Astrocyte of the hippocampus (primary cell): ENCODE measurements at regions not wholly inside any gene's neighbourhood (a gene's known extent, or its start where the extent isn't known, plus 50 kb on each side); places are given as distances from the start of the nearest gene placed in this dataset.

Experiments
- DNase-seq: peaks from one replicate; pipeline ENCODE4 v3.0.0; 2011; ENCODE audit warnings: low read depth, low spot score

GRCh38 chr7:25550149-25550548 is 321.9 kb upstream of the NPVF start:
- no peak for DNase-seq

- no peak for DNase-seq
Measured at GRCh38 chr7:25552998-25553397, 324.7 kb upstream of the NPVF start.

- DNase-seq: no peak
Measured at GRCh38 chr7:25553580-25554291, 325.4 kb upstream of the NPVF start.

GRCh38 chr7:25557379-25557917 is 329.2 kb upstream of the NPVF start:
- DNase-seq: peak; percentile 25

- DNase-seq: no peak
Measured at GRCh38 chr7:25557930-25558329, 329.6 kb upstream of the NPVF start.

GRCh38 chr7:25558605-25559004 is 330.3 kb upstream of the NPVF start:
- no peak for DNase-seq

GRCh38 chr7:25559581-25560367 is 331.5 kb upstream of the NPVF start:
- DNase-seq: peak; percentile 27

- DNase-seq: no peak
Measured at GRCh38 chr7:25562673-25563182, 334.4 kb upstream of the NPVF start.

- DNase-seq: peak; percentile 11
Measured at GRCh38 chr7:25565002-25565401, 336.7 kb upstream of the NPVF start.

GRCh38 chr7:25565949-25566348 is 337.7 kb upstream of the NPVF start:
- DNase-seq: peak; percentile 83

- DNase-seq: no peak
Measured at GRCh38 chr7:25567430-25567829, 339.1 kb upstream of the NPVF start.

GRCh38 chr7:25569765-25570164 is 341.5 kb upstream of the NPVF start:
- DNase-seq: no peak

GRCh38 chr7:25572423-25572822 is 344.1 kb upstream of the NPVF start:
- DNase-seq: no peak

GRCh38 chr7:25574828-25575227 is 346.5 kb upstream of the NPVF start:
- no peak for DNase-seq

GRCh38 chr7:25575634-25576033 is 347.3 kb upstream of the NPVF start:
- DNase-seq: no peak

GRCh38 chr7:25578991-25579777 is 350.9 kb upstream of the NPVF start:
- peak; percentile 6 for DNase-seq

- DNase-seq: no peak
Measured at GRCh38 chr7:25579778-25580075, 351.4 kb upstream of the NPVF start.

GRCh38 chr7:25580141-25580540 is 351.9 kb upstream of the NPVF start:
- DNase-seq: no peak

GRCh38 chr7:25583621-25584020 is 355.3 kb upstream of the NPVF start:
- no peak for DNase-seq

GRCh38 chr7:25584112-25584938 is 356.0 kb upstream of the NPVF start:
- DNase-seq: no peak

GRCh38 chr7:25586513-25586912 is 358.2 kb upstream of the NPVF start:
- DNase-seq: no peak
